ENCODE measurements at regions not wholly inside any gene's neighbourhood (a gene's known extent, or its start where the extent isn't known, plus 50 kb on each side); places are given as distances from the start of the nearest gene placed in this dataset.
"Not testable (repeated sequence)": the region's sequence is repeated elsewhere in the genome, so short reads cannot be mapped to it uniquely, and the experiment has no call there.

- no peak for DNase-seq
Observed at GRCh38 chr1:218494449-218494852, 149.3 kb downstream of the TGFB2 start.

- no peak for DNase-seq
Observed at GRCh38 chr1:218495931-218496330, 150.8 kb downstream of the TGFB2 start.

- DNase-seq, result no peak
Observed at GRCh38 chr1:218496561-218496960, 151.4 kb downstream of the TGFB2 start.

- DNase-seq, result no peak
Observed at GRCh38 chr1:218498056-218498938, 153.2 kb downstream of the TGFB2 start.

DNA sequence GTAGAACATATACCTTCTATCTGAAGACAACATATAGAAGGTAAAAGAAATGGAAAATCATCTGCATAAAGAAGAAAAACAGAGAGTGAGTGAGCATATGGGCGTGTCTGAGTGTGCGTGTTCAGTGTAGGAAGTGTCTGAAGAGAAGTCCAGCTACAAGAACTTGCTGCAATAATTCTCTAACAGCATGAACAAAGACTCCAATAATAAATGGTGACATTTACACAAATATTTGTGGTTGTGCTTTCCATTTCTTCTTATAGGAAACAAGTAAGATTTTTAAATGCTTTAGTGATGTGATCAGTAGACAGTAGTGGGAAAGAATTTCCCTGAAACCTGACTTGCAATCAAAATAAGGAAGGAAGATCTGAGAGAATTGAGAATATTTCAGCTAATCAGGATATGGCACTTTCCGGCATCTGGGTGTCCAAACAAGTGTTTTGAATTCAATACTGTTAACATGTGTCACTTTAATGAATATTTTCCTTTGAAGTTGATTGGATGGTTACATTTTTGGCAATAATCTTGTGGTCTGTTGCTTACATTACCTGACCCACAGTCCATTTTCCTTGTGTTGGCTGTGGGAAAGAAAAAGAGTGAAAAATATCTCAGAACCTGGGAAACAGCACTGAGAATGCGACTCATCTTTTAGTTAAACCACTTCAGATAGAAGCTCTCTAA lies 154.0 kb downstream of the TGFB2 start:
- DNase-seq, result peak; percentile 36

DNA sequence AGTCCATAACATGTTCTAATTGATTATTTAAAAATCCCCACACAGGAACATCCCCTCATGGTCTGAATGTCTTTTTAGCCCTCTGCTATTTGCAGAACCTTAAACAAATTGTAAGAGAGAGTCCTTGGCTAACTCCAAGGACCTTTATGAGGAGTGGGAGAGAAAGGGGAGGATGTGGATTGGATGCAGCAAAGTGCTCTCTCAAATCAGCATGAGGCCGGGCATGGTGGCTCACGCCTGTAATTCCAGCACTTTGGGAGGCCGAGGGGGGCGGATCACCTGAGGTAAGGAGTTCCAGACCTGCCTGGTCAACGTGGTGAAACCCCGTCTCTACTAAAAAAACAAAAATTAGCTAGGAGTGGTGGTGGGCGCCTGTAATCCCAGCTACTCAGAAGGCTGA lies 154.8 kb downstream of the TGFB2 start:
- no peak for DNase-seq

- DNase-seq, result no peak
Observed at GRCh38 chr1:218501161-218501560, 156.0 kb downstream of the TGFB2 start.

DNA sequence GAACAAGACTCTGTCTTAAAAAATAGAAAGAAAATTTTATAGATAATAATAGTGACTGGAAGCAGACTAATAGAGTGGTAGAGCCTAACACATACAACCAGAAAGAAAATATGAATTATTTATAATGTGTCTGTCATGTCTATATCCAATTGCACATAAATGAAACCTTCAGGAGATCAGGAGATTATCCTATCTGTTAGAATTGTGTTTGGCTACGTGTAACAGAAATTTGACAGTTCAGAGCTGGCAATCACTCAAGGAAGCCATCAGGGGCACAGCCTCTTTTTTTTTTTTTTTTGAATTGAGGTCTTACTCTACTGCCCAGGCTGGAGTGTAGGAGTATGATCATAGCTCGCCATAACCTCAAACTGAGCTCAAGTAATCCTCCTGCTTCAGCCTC lies 157.2 kb downstream of the TGFB2 start:
- DNase-seq, result no peak

DNA sequence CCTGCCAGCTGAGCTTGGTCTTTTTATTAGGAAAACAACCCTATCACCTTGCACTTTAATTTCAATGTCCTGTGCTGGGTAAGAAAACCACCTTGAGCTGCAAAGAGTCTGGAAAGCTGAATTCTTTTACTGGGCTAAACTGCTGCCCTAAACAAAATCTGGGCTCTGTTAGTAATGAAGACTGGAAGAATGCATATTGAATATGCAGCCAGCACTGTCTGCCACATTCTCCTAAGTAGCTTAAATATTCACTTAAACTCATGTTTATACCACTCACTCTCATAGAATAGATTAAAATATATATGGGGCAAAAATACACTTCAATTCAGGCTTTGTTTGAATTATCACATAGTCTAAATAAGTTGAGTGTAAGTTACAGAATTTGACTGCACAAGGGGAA lies 158.0 kb downstream of the TGFB2 start:
- DNase-seq, result no peak

GRCh38 chr1:218507355-218508002 lies 162.3 kb downstream of the TGFB2 start:
- DNase-seq, result no peak

- no peak for DNase-seq
Observed at GRCh38 chr1:218510153-218510772, 165.1 kb downstream of the TGFB2 start.

DNA sequence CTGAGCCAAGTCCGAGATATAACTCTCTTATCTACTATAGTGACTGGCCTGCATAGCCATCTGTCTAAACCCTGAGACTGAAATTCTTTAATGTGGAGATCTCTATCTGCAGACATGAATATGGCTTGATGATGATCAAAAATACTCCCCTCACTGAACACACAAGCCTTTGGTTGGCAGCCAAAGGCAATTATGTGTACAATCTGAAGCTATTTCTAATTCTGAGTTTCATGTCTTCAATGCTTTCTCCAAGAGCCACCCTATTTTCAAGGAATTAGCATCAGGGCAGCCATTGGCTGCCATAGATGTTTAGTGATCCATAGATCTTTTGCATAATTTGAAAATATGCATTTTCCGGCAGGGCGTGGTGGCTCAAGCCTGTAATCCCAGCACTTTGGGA lies 168.2 kb downstream of the TGFB2 start:
- DNase-seq, result no peak

GRCh38 chr1:218514689-218515088 lies 169.6 kb downstream of the TGFB2 start:
- DNase-seq, result no peak

- peak; percentile 45 for DNase-seq
Observed at GRCh38 chr1:218516526-218516925, 171.4 kb downstream of the TGFB2 start.

DNA sequence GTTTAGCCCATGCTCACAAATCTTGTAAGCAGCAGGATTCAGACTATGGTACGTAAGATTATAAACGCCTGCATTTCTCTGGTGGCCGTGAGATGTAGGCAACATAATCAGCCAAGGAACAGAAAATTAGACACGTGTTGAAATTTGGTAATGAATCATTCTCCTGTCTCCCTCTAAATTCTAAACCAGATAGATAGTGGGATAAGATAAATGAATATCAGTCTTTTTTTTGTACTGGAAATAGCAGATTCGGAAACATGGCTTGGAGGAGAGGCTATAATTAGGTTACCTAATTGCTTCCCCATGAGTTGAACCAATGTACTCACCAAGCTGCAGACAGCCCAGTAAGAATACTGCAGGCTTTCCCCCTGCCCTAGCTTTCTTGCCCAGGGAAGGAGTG lies 172.3 kb downstream of the TGFB2 start:
- DNase-seq, result no peak

DNA sequence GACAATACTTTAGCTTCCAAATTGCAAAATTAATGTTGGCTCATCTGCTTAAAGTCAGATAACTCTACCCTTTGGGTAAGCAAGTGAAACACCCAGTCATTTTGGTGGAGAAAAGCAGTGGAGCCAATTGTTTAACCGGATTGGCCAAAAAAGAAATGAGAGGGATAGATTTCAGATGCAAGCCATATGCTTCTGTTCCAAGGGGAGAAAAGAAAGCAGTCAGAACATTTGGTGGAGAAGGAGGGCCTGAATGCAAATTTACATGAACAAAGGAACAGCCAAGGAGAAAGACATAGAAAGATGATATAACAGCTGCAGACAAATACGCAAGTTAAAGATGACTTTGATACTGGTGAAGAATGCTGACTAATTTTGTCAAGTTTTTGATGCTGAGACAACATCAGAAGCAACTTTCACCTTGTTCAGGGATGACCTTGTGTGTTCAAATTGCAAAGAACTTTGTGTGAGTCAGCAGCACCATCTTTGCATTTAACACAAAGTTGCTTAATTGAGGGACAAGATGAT lies 173.1 kb downstream of the TGFB2 start:
- DNase-seq, result no peak

GRCh38 chr1:218520646-218521045 lies 175.5 kb downstream of the TGFB2 start:
- DNase-seq, result not testable (repeated sequence)

- DNase-seq, result peak; percentile 40
Observed at GRCh38 chr1:218521414-218522169, 176.5 kb downstream of the TGFB2 start.

DNA sequence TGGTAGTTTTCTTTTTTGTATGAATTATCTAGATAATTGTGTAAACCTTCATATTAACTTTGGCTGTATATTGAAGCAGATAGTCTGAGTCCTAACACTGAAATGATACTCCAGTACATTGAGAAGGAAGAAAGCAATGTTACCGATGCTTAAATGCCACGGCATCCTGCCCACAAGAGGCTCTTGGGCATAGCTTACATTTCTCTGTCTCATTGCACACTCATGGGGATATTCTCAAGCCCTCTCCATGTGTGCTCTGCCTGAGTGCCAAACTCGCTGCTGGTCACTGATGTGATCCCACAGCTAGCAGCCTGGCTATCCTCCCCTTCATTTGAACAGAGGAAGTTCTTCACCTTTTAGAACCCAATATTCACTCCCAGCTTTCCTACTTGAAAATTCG lies 179.4 kb downstream of the TGFB2 start:
- DNase-seq, result no peak

GRCh38 chr1:218525031-218525430 lies 179.9 kb downstream of the TGFB2 start:
- no peak for DNase-seq

DNA sequence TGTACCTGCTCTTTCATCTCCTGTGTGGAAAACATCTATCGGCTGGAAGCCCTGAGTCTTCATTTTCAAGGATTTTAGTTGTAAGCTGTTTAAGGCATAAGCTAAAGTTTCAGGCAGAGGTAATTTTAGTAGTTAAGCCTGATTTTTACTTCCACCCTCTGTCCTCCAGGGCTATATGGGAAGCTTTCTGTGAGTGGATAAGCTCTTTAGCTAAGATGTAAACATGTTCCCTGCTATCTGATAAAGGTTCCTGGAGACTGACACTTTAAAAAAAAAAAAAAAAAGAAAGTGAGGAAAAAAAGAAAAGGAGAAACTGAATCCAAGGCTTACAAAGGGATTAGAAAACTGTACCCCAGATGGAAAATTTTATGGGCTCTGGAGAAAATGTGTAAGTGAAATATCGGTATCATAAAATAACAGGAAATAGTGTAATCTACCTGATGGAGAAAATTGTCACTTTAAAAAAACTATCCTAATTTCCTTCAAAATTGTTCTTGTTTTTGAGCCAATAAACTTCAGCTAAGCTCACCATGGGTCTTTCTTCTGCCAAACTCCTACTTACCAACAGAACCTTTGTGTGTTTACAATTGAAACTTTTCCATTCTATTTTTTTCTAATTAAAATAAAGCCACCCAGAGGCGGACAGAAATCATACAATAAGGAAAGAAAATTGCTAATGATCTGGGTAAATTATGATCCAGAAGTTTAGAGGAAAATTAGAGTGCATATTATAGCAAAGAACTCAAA lies 180.5 kb downstream of the TGFB2 start:
- no peak for DNase-seq

- DNase-seq, result no peak
Observed at GRCh38 chr1:218526198-218526580, 181.1 kb downstream of the TGFB2 start.
